IMR-90 (cell line): ENCODE measurements at regions not wholly inside any gene's neighbourhood (a gene's known extent, or its start where the extent isn't known, plus 50 kb on each side); places are given as distances from the start of the nearest gene placed in this dataset.

Experiments used
- BHLHE40 ChIP-seq: fragments of 150-350 bp; IDR thresholded peaks from 2 replicates; pipeline ENCODE4 v1.6.1; 2016; ENCODE audit warnings: mild to moderate bottlenecking, low read depth, low read length
- CHD1 ChIP-seq: IDR thresholded peaks from 2 replicates; pipeline ENCODE4 v1.6.1; 2012; ENCODE audit warnings: low read depth, low read length, improper control_type of control experiment
- FOS ChIP-seq: fragments of 150-350 bp; IDR thresholded peaks from 2 replicates; pipeline ENCODE4 v1.6.1; 2016; ENCODE audit warnings: low read depth, low read length
- POLR2A ChIP-seq: IDR thresholded peaks from 2 replicates; pipeline ENCODE4 v1.6.1; 2012; ENCODE audit warnings: mild to moderate bottlenecking, low read depth, low read length
- TF ChIP-seq, protein P1 (sequence below): conservative IDR thresholded peaks from 2 replicates; pipeline ENCODE4 v1.5.1; 2012; ENCODE audit warnings: mild to moderate bottlenecking, low read depth, low read length, improper control_type of control experiment
- TF ChIP-seq, protein P2 (sequence below): fragments of 150-350 bp; IDR thresholded peaks from 2 replicates; pipeline ENCODE4 v1.6.1; 2017; ENCODE audit warnings: mild to moderate bottlenecking, antibody characterized with exemption, low read length, low read depth

DNA sequence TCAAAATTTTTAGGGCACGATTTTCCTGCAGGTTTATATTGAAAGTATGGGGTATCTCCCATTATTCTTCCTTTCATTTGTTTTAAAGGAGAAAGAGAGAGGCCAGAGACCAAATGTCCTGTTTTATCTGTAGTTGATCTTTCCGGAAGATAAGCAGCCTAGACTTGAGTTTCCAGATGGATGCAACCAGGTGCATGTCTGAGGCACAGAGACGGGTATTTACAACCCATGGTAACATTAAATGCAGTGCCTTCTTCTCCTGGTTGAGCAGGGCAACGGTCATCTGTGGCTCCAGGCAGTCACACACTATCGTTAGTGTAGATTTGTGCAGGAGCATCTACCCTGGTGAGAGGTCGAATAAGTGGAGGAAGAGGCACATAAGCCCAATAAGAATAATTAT lies 1507.1 kb downstream of the UQCRFS1 start:
- TF ChIP-seq, protein P1, sequence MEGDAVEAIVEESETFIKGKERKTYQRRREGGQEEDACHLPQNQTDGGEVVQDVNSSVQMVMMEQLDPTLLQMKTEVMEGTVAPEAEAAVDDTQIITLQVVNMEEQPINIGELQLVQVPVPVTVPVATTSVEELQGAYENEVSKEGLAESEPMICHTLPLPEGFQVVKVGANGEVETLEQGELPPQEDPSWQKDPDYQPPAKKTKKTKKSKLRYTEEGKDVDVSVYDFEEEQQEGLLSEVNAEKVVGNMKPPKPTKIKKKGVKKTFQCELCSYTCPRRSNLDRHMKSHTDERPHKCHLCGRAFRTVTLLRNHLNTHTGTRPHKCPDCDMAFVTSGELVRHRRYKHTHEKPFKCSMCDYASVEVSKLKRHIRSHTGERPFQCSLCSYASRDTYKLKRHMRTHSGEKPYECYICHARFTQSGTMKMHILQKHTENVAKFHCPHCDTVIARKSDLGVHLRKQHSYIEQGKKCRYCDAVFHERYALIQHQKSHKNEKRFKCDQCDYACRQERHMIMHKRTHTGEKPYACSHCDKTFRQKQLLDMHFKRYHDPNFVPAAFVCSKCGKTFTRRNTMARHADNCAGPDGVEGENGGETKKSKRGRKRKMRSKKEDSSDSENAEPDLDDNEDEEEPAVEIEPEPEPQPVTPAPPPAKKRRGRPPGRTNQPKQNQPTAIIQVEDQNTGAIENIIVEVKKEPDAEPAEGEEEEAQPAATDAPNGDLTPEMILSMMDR: no peak
- no peak for TF ChIP-seq FOS
- TF ChIP-seq BHLHE40: no peak
- no peak for TF ChIP-seq POLR2A
- TF ChIP-seq CHD1: no peak
- TF ChIP-seq, protein P2, sequence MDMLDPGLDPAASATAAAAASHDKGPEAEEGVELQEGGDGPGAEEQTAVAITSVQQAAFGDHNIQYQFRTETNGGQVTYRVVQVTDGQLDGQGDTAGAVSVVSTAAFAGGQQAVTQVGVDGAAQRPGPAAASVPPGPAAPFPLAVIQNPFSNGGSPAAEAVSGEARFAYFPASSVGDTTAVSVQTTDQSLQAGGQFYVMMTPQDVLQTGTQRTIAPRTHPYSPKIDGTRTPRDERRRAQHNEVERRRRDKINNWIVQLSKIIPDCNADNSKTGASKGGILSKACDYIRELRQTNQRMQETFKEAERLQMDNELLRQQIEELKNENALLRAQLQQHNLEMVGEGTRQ: no peak
